Gastrocnemius medialis (tissue), 4 donors: ENCODE measurements at regions not wholly inside any gene's neighbourhood (a gene's known extent, or its start where the extent isn't known, plus 50 kb on each side); places are given as distances from the start of the nearest gene placed in this dataset.
"Not testable (repeated sequence)": the region's sequence is repeated elsewhere in the genome, so short reads cannot be mapped to it uniquely, and the experiment has no call there.

ENCODE experiments used
- ATAC-seq, 2 donors: fragments of 150-250 bp; one replicate each; pipeline ENCODE4 v1.9.1; 2016
- DNase-seq, 2 donors: peaks; one replicate each; pipeline ENCODE4 v3.0.0-alpha.2; 2019
- H3K27ac ChIP-seq, 4 donors: fragments of 200-600 bp; sonication (generic); 1 replicate in 1 of 4; 2 replicates in 3 of 4; pipeline ENCODE4 v1.5.1; 2016 to 2018; ENCODE audit warnings: mild to moderate bottlenecking in 2 of 4, moderate library complexity in 1 of 4
- H3K27me3 ChIP-seq, 3 donors: fragments of 200-600 bp; sonication (generic) in 2 of 3; 1 replicate in 1 of 3; 2 replicates in 2 of 3; pipeline versions ENCODE4 v1.5.1 to v1.6.0; 2016 to 2019; ENCODE audit warnings: mild to moderate bottlenecking in 1 of 3, moderate library complexity in 1 of 3
- H3K36me3 ChIP-seq, 2 donors: fragments of 200-600 bp; sonication (generic) in 1 of 2; one replicate each; pipeline ENCODE4 v1.5.1; 2017 to 2018
- H3K4me1 ChIP-seq, 2 donors: fragments of 200-600 bp; sonication (generic) in 1 of 2; one replicate each; pipeline ENCODE4 v1.5.1; 2016 to 2017; ENCODE audit warnings: mild to moderate bottlenecking in 2 of 2
- H3K4me3 ChIP-seq, 4 donors: fragments of 200-600 bp; sonication (generic) in 3 of 4; 1 replicate in 1 of 4; 2 replicates in 3 of 4; pipeline ENCODE4 v1.5.1; 2016 to 2019; ENCODE audit warnings: mild to moderate bottlenecking in 2 of 4
- H3K9me3 ChIP-seq, 3 donors: fragments of 200-600 bp; sonication (generic) in 2 of 3; 1 replicate in 1 of 3; 2 replicates in 2 of 3; pipeline ENCODE4 v1.5.1; 2016 to 2019
- POLR2A ChIP-seq, 2 donors: fragments of 450-650 bp; IDR thresholded peaks; one replicate each; pipeline ENCODE4 v1.6.1; 2017; ENCODE audit warnings: antibody characterized with exemption in 2 of 2, mild to moderate bottlenecking in 2 of 2, moderate library complexity in 2 of 2
- in situ Hi-C, 4 donors: fragments of 200-750 bp; cut with MboI; loops; one replicate each; pipeline versions ENCODE4 v1.15.0 to v1.8.0; 2017; ENCODE audit warnings: low sequenced_read_pairs in 4 of 4
- intact Hi-C: fragments of 100-400 bp; cut with DNase I; formaldehyde crosslinking; loops from one replicate; pipeline ENCODE4 v1.15.1; 2023; ENCODE audit warnings: low total_unique reads
- TF ChIP-seq, protein P1 (sequence below), 5 experiments: fragments of 450-650 bp in 3 of 5; fragments of 200-600 bp in 2 of 5; sonication (generic) in 2 of 5; IDR thresholded peaks in 4 of 5; conservative IDR thresholded peaks in 1 of 5; 1 replicate in 4 of 5; 2 replicates in 1 of 5; pipeline ENCODE4 v1.5.1; 2016 to 2019; ENCODE audit warnings: antibody characterized with exemption in 5 of 5, mild to moderate bottlenecking in 3 of 5, moderate library complexity in 3 of 5

DNA sequence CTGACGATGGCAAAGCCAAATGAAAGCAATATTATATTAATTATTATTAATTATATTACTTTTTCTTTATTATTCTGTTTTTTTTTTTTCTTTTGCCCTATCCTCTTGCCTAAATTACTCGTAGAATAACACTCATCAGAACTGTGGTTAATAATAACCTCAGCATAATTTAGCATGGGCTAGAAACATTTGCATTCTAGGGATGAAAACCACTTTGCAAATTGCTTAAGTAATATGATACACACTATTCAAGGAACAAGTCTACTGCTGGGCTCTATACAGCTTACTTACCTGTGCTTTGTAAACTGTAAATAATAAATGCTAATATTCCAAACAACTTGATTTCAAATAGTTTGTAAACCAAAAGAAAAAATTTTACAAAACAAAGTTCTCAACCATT is 375.8 kb downstream of the HGF start:
- intact Hi-C loops, result no loop called here

DNA sequence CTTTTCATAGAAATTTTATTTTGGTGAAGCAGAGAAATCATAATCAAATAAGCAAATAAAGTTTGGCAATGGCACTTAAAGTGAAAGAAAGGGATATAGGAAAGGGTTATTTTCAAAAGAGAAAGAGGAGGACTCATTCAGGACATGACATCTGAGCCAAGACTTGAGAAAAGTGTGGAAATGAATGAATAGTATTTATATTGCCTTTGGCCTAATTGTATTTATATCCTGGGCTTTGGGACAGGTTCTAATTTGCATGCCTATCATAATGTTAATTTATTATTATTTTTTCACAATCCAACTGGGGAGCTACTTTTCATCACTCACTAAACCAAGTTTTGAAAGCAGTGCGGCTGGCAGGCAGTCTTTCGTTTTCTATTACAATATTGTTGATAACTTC is 376.8 kb downstream of the HGF start:
- Histone ChIP-seq H3K27me3 (no peaks in the 10 kb centered on the region), H3K9me3 (no peaks in the 10 kb centered on the region), H3K27ac (no peak overlapping the region), H3K4me3 (no peak overlapping the region), H3K4me1 (no peaks in the 10 kb centered on the region), H3K36me3 (no peaks in the 10 kb centered on the region)
- TF ChIP-seq, protein P1, sequence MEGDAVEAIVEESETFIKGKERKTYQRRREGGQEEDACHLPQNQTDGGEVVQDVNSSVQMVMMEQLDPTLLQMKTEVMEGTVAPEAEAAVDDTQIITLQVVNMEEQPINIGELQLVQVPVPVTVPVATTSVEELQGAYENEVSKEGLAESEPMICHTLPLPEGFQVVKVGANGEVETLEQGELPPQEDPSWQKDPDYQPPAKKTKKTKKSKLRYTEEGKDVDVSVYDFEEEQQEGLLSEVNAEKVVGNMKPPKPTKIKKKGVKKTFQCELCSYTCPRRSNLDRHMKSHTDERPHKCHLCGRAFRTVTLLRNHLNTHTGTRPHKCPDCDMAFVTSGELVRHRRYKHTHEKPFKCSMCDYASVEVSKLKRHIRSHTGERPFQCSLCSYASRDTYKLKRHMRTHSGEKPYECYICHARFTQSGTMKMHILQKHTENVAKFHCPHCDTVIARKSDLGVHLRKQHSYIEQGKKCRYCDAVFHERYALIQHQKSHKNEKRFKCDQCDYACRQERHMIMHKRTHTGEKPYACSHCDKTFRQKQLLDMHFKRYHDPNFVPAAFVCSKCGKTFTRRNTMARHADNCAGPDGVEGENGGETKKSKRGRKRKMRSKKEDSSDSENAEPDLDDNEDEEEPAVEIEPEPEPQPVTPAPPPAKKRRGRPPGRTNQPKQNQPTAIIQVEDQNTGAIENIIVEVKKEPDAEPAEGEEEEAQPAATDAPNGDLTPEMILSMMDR (IDR thresholded peaks at IDR 0.05 in 4 of 5, conservative IDR thresholded peaks at IDR 0.05 in 1 of 5), result no peak
- no peak for TF ChIP-seq POLR2A (IDR thresholded peaks at IDR 0.05)
- in situ Hi-C loops, result no loop called here
- ATAC-seq (no peak), DNase-seq (no peak)
- intact Hi-C loops, result no loop called here

More for the DNA sequence above, 375.8 kb downstream of the HGF start:
- Histone ChIP-seq H3K9me3 (no peaks in the 10 kb centered on the region), H3K27ac (no peak overlapping the region), H3K4me3 (no peak overlapping the region), H3K36me3 (no peaks in the 10 kb centered on the region), H3K4me1 (no peaks in the 10 kb centered on the region), H3K27me3 (no peaks in the 10 kb centered on the region)
- no peak for DNase-seq
- in situ Hi-C loops, result no loop called here
- TF ChIP-seq, protein P1 (IDR thresholded peaks at IDR 0.05 in 4 of 5, conservative IDR thresholded peaks at IDR 0.05 in 1 of 5), result no peak
- no peak for TF ChIP-seq POLR2A (IDR thresholded peaks at IDR 0.05)
- ATAC-seq, result no peak

DNA sequence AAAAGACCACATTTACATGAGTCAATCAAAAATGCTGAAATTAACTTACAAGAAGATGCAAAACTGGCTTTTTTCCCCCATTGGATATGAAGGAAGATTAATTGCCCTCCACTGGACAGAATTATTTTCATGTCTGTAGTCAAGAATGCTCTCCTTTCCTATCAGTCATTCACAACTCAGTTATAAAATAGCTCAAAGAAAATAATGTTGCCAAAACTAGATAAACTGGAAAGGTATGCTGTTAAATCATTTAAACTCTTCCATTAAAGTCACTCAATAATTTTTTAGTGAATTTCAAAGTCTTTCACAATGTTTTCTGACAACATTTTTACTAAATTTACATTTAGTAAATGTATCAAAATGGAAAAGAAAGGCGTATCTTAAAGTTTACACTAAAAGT is 384.5 kb downstream of the HGF start:
- Histone ChIP-seq H3K4me3 (no peak overlapping the region), H3K4me1 (no peaks in the 10 kb centered on the region), H3K36me3 (no peaks in the 10 kb centered on the region), H3K27ac (no peak overlapping the region), H3K9me3 (no peaks in the 10 kb centered on the region), H3K27me3 (no peaks in the 10 kb centered on the region)
- no peak for ATAC-seq
- in situ Hi-C loops (no loop called here), intact Hi-C loops (no loop called here)
- TF ChIP-seq, protein P1 (IDR thresholded peaks at IDR 0.05 in 4 of 5, conservative IDR thresholded peaks at IDR 0.05 in 1 of 5), result no peak
- no peak for TF ChIP-seq POLR2A (IDR thresholded peaks at IDR 0.05)
- DNase-seq, result no peak

DNA sequence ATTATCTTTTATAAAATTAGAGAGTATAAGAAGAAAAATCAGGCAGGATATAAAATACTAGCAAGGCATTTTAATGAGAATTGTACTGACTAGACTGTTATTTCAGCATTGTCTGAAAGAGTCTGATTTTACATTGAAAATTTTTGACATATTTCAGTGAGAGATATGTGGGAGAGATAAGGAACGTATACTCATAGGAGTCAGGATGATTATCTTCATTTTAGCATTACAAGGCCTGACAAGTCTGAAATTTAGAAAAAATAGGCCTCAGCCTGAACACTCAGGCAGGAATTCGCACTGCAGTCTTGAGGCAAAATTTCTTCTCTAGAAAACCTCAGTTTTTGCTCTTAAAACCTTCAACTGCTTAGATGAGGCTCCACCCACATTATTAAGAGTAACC is 386.0 kb downstream of the HGF start:
- no peaks in the 10 kb centered on the region for H3K9me3 ChIP-seq
- H3K4me1 ChIP-seq, result no peaks in the 10 kb centered on the region
- H3K27ac ChIP-seq, result no peak overlapping the region
- DNase-seq (no peak), ATAC-seq (no peak)
- no peak for TF ChIP-seq POLR2A (IDR thresholded peaks at IDR 0.05)
- TF ChIP-seq, protein P1 (IDR thresholded peaks at IDR 0.05 in 4 of 5, conservative IDR thresholded peaks at IDR 0.05 in 1 of 5), result no peak
- H3K4me3 ChIP-seq, result no peak overlapping the region
- intact Hi-C loops, result no loop called here
- H3K27me3 ChIP-seq, result no peaks in the 10 kb centered on the region
- H3K36me3 ChIP-seq, result no peaks in the 10 kb centered on the region
- in situ Hi-C loops, result no loop called here

DNA sequence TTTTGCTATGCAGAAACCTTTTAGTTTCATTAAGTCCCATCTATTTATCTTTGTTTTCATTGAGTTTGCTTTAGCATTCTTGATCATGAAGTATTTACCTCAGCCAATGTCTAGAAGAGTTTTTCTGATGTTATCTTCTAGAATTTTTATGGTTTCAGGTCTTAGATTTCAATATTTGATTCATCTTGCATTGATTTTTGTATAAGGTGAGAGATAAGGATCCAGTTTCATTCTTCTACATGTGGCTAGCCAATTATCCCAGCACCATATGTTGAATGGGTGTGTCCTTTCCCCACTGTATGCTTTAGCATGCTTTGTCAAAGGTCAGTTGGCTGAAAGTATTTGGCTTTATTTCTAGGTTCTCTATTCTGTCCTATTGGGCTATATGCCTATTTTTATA is 395.2 kb downstream of the HGF start:
- intact Hi-C loops, result not testable (repeated sequence)

More for the DNA sequence above, 395.2 kb downstream of the HGF start:
- ATAC-seq, H3K4me3 ChIP-seq, H3K36me3 ChIP-seq, H3K27ac ChIP-seq, H3K4me1 ChIP-seq, H3K27me3 ChIP-seq, H3K9me3 ChIP-seq, DNase-seq, in situ Hi-C loops: not testable (repeated sequence)
